ENCODE measurements at regions not wholly inside any gene's neighbourhood (a gene's known extent, or its start where the extent isn't known, plus 50 kb on each side); places are given as distances from the start of the nearest gene placed in this dataset.

GRCh38 chr6:122307577-122307976 is 91.9 kb upstream of the HSF2 start:
- Histone ChIP-seq H3K4me3 (no peak overlapping the region), H3K4me1 (replicated peaks in 1 of 2) (no peaks in the 10 kb centered on the region), H3K27ac (no peak overlapping the region)
- in situ Hi-C loops (cut with MboI; ENCODE audit: low pct_unique_long_range_greater_than_20kb in 2 of 9, low sequenced_read_pairs in 9 of 9, unreplicated experiment in 9 of 9), result no loop called here
- no peak for ATAC-seq (replicated peaks in 6 of 8)
- 11 to 100% (median 69%) methylated on average over 1 to 3 of the region's 3 CpGs; no CpG with 5 or more reads in 4 of the 10 experiments for whole genome bisulfite sequencing, 10 experiments

- WGBS, 10 experiments, result 0 to 100% (median 71%) methylated on average over 1 to 4 of the region's 4 CpGs; no CpG with 5 or more reads in 1 of the 10 experiments
- in situ Hi-C loops (cut with MboI; ENCODE audit: low pct_unique_long_range_greater_than_20kb in 2 of 9, low sequenced_read_pairs in 9 of 9, unreplicated experiment in 9 of 9), result no loop called here
- H3K4me1 ChIP-seq (replicated peaks in 1 of 2), result no peaks in the 10 kb centered on the region
- H3K27ac ChIP-seq, result no peak overlapping the region
- no peak overlapping the region for H3K4me3 ChIP-seq
- no peak for ATAC-seq (replicated peaks in 6 of 8)
These were observed 91.4 kb upstream of the HSF2 start for GRCh38 chr6:122308074-122308473.

- 0 to 100% (median 57%) methylated on average over 1 of the region's 1 CpG; no CpG with 5 or more reads in 1 of the 10 experiments for WGBS, 10 experiments
- in situ Hi-C loops (cut with MboI; ENCODE audit: low pct_unique_long_range_greater_than_20kb in 2 of 9, low sequenced_read_pairs in 9 of 9, unreplicated experiment in 9 of 9), result no loop called here
- no peak overlapping the region for H3K4me3 ChIP-seq
- ATAC-seq (replicated peaks in 6 of 8), result no peak
- H3K4me1 ChIP-seq (replicated peaks in 1 of 2), result no peaks in the 10 kb centered on the region
- no peak overlapping the region for H3K27ac ChIP-seq
These were observed 83.6 kb upstream of the HSF2 start for GRCh38 chr6:122315842-122316241.

- ATAC-seq (replicated peaks in 6 of 8), result peak in 4 of 8 experiments; percentile 19 to 66 (median 33)
- in situ Hi-C loops (cut with MboI; ENCODE audit: low pct_unique_long_range_greater_than_20kb in 2 of 9, low sequenced_read_pairs in 9 of 9, unreplicated experiment in 9 of 9), result no loop called here
- Histone ChIP-seq H3K4me1 (replicated peaks in 1 of 2) (peaks cover 0 to 2% of the 10 kb centered on the region in 2 donors), H3K27ac (no peak overlapping the region), H3K4me3 (no peak overlapping the region)
- WGBS, 10 experiments, result 0 to 71% (median 60%) methylated on average over 1 to 3 of the region's 3 CpGs
These were observed 76.6 kb upstream of the HSF2 start for GRCh38 chr6:122322824-122323223.

GRCh38 chr6:122323361-122323760 is 76.1 kb upstream of the HSF2 start:
- no peak overlapping the region for H3K4me3 ChIP-seq
- no peak overlapping the region for H3K27ac ChIP-seq
- H3K4me1 ChIP-seq (replicated peaks in 1 of 2), result peaks cover 0 to 2% of the 10 kb centered on the region in 2 donors
- ATAC-seq (replicated peaks in 6 of 8), result no peak
- 25 to 100% (median 82%) methylated on average over 1 to 2 of the region's 2 CpGs; no CpG with 5 or more reads in 3 of the 10 experiments for WGBS, 10 experiments
- in situ Hi-C loops (cut with MboI; ENCODE audit: low pct_unique_long_range_greater_than_20kb in 2 of 9, low sequenced_read_pairs in 9 of 9, unreplicated experiment in 9 of 9), result no loop called here

- in situ Hi-C loops (cut with MboI; ENCODE audit: low pct_unique_long_range_greater_than_20kb in 2 of 9, low sequenced_read_pairs in 9 of 9, unreplicated experiment in 9 of 9), result no loop called here
- no peak for ATAC-seq (replicated peaks in 6 of 8)
These were observed 69.1 kb upstream of the HSF2 start for GRCh38 chr6:122330315-122330714.

GRCh38 chr6:122337645-122338044 is 61.8 kb upstream of the HSF2 start:
- no peaks in the 10 kb centered on the region for H3K4me1 ChIP-seq (replicated peaks in 1 of 2)
- no peak for ATAC-seq (replicated peaks in 6 of 8)
- in situ Hi-C loops (cut with MboI; ENCODE audit: low pct_unique_long_range_greater_than_20kb in 2 of 9, low sequenced_read_pairs in 9 of 9, unreplicated experiment in 9 of 9), result no loop called here
- WGBS, 10 experiments, result 7 to 85% (median 62%) methylated on average over 3 of the region's 3 CpGs; no CpG with 5 or more reads in 1 of the 10 experiments
- H3K27ac ChIP-seq, result no peak overlapping the region
- no peak overlapping the region for H3K4me3 ChIP-seq

More at GRCh38 chr6:122330315-122330714, 69.1 kb upstream of the HSF2 start:
- H3K4me3 ChIP-seq, result no peak overlapping the region
- WGBS, 10 experiments, result 0 to 60% (median 11%) methylated on average over 1 of the region's 1 CpG
- H3K4me1 ChIP-seq (replicated peaks in 1 of 2), result no peaks in the 10 kb centered on the region
- H3K27ac ChIP-seq, result no peak overlapping the region

GRCh38 chr6:122339661-122340060 is 59.8 kb upstream of the HSF2 start:
- Histone ChIP-seq H3K4me3 (no peak overlapping the region), H3K4me1 (replicated peaks in 1 of 2) (no peaks in the 10 kb centered on the region), H3K27ac (no peak overlapping the region)
- no peak for ATAC-seq (replicated peaks in 6 of 8)
- in situ Hi-C loops (cut with MboI; ENCODE audit: low pct_unique_long_range_greater_than_20kb in 2 of 9, low sequenced_read_pairs in 9 of 9, unreplicated experiment in 9 of 9), result no loop called here
- WGBS, 10 experiments, result 10 to 87% (median 34%) methylated on average over 1 to 2 of the region's 2 CpGs; no CpG with 5 or more reads in 1 of the 10 experiments

GRCh38 chr6:122347280-122347679 is 52.2 kb upstream of the HSF2 start:
- Histone ChIP-seq H3K4me3 (no peak overlapping the region), H3K4me1 (replicated peaks in 1 of 2) (no peaks in the 10 kb centered on the region), H3K27ac (no peak overlapping the region)
- 0 to 88% (median 71%) methylated on average over 2 of the region's 2 CpGs; no CpG with 5 or more reads in 1 of the 10 experiments for WGBS, 10 experiments
- no peak for ATAC-seq (replicated peaks in 6 of 8)
- in situ Hi-C loops (cut with MboI; ENCODE audit: low pct_unique_long_range_greater_than_20kb in 2 of 9, low sequenced_read_pairs in 9 of 9, unreplicated experiment in 9 of 9), result no loop called here

GRCh38 chr6:122347751-122348150 is 51.7 kb upstream of the HSF2 start:
- Histone ChIP-seq H3K4me1 (replicated peaks in 1 of 2) (no peaks in the 10 kb centered on the region), H3K4me3 (no peak overlapping the region), H3K27ac (no peak overlapping the region)
- 0 to 93% (median 54%) methylated on average over 1 to 4 of the region's 4 CpGs for WGBS, 10 experiments
- in situ Hi-C loops (cut with MboI; ENCODE audit: low pct_unique_long_range_greater_than_20kb in 2 of 9, low sequenced_read_pairs in 9 of 9, unreplicated experiment in 9 of 9), result no loop called here
- ATAC-seq (replicated peaks in 6 of 8), result peak in 1 of 8 experiments; percentile 27

Measured in motor neuron (in vitro differentiated cells).